SK-N-SH (cell line): ENCODE measurements at regions not wholly inside any gene's neighbourhood (a gene's known extent, or its start where the extent isn't known, plus 50 kb on each side); places are given as distances from the start of the nearest gene placed in this dataset.

Experiments used
- FOXM1 ChIP-seq: IDR thresholded peaks from 2 replicates; pipeline ENCODE4 v1.4.0; 2012; ENCODE audit warnings: low read depth, mild to moderate bottlenecking
- MXI1 ChIP-seq: IDR thresholded peaks from 2 replicates; pipeline ENCODE4 v1.6.1; 2012; ENCODE audit warnings: mild to moderate bottlenecking, low read depth, low read length, improper control_type of control experiment
- YY1 ChIP-seq: IDR thresholded peaks from 2 replicates; pipeline ENCODE4 v1.4.0; 2012; ENCODE audit warnings: low read depth, mild to moderate bottlenecking
- TF ChIP-seq, protein P1 (sequence below): fragments of 200-600 bp; sonication (generic); IDR thresholded peaks from 2 replicates; pipeline ENCODE4 v1.6.1; 2017; ENCODE audit warnings: antibody characterized with exemption, mild to moderate bottlenecking, moderate library complexity
- TF ChIP-seq, protein P2 (sequence below): IDR thresholded peaks from 2 replicates; pipeline ENCODE4 v1.4.0; 2012; ENCODE audit warnings: low read depth, borderline replicate concordance

DNA sequence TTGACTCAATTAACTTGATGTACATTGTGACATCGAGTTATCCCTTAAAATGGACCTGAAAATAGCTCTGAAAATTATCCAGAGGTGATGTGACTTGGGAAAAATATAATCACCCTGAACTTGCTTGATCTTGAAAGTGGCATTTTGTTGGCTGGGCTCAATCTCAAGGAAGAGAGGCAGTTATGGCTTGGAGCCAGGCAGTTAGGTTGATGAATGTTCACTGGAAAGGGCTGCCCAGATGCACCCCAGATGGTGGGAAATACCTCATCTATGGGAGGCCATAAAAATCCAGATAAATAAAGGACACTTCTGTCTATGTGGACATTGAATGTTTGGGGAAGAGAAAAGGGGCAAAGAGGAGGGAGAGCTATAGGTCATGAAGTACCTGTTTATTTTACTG lies 55.7 kb upstream of the OR5AN1 start:
- TF ChIP-seq FOXM1 (no peak), YY1 (no peak), MXI1 (no peak)
- TF ChIP-seq, protein P1, sequence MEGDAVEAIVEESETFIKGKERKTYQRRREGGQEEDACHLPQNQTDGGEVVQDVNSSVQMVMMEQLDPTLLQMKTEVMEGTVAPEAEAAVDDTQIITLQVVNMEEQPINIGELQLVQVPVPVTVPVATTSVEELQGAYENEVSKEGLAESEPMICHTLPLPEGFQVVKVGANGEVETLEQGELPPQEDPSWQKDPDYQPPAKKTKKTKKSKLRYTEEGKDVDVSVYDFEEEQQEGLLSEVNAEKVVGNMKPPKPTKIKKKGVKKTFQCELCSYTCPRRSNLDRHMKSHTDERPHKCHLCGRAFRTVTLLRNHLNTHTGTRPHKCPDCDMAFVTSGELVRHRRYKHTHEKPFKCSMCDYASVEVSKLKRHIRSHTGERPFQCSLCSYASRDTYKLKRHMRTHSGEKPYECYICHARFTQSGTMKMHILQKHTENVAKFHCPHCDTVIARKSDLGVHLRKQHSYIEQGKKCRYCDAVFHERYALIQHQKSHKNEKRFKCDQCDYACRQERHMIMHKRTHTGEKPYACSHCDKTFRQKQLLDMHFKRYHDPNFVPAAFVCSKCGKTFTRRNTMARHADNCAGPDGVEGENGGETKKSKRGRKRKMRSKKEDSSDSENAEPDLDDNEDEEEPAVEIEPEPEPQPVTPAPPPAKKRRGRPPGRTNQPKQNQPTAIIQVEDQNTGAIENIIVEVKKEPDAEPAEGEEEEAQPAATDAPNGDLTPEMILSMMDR = no peak
- TF ChIP-seq, protein P2, sequence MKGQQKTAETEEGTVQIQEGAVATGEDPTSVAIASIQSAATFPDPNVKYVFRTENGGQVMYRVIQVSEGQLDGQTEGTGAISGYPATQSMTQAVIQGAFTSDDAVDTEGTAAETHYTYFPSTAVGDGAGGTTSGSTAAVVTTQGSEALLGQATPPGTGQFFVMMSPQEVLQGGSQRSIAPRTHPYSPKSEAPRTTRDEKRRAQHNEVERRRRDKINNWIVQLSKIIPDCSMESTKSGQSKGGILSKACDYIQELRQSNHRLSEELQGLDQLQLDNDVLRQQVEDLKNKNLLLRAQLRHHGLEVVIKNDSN = no peak
